ENCODE measurements at regions not wholly inside any gene's neighbourhood (a gene's known extent, or its start where the extent isn't known, plus 50 kb on each side); places are given as distances from the start of the nearest gene placed in this dataset.

DNA sequence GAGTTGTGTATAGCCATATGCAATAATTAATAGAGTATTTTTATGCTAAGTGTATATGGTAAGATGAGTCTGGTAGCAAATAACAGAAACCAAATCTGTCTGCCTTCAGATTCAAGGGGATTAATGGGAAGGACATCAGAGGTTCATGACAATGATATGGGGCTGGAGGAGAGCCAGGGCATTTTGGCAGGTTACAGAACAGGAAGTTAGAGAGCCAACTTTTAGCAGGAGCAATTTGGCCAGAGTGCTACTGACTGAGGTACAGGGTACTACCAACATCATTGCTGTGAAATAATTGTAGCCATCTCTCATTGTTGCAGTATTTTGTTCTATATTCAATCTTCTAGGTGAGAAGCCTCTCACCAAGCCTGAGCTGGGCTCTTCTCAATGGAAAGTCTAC is 210.9 kb upstream of the FAM47A start:
- no peaks in the 10 kb centered on the region for H3K79me2 ChIP-seq (ENCODE audit: insufficient read depth, low read depth, low read length)
- CTCF ChIA-PET (ENCODE audit: unreplicated experiment), result no interaction called here
- H3K4me1 ChIP-seq (ENCODE audit: insufficient read depth, low read length, poor library complexity, severe bottlenecking), result no peaks in the 10 kb centered on the region
- no peak for DNase-seq (ENCODE audit: low spot score)
- no peaks in the 10 kb centered on the region for H3K9me2 ChIP-seq (ENCODE audit: insufficient read depth, low read length)
- no peaks in the 10 kb centered on the region for H3K36me3 ChIP-seq (ENCODE audit: insufficient read depth, low read length)
- no peak overlapping the region for H2AFZ ChIP-seq (ENCODE audit: low read length)
- intact Hi-C loops (cut with micrococcal nuclease; ENCODE audit: unreplicated experiment), result no loop called here
- POLR2A ChIA-PET, result no interaction called here
- TF ChIP-seq, protein P1, sequence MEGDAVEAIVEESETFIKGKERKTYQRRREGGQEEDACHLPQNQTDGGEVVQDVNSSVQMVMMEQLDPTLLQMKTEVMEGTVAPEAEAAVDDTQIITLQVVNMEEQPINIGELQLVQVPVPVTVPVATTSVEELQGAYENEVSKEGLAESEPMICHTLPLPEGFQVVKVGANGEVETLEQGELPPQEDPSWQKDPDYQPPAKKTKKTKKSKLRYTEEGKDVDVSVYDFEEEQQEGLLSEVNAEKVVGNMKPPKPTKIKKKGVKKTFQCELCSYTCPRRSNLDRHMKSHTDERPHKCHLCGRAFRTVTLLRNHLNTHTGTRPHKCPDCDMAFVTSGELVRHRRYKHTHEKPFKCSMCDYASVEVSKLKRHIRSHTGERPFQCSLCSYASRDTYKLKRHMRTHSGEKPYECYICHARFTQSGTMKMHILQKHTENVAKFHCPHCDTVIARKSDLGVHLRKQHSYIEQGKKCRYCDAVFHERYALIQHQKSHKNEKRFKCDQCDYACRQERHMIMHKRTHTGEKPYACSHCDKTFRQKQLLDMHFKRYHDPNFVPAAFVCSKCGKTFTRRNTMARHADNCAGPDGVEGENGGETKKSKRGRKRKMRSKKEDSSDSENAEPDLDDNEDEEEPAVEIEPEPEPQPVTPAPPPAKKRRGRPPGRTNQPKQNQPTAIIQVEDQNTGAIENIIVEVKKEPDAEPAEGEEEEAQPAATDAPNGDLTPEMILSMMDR (conservative IDR thresholded peaks at IDR 0.05; ENCODE audit: low read length), result no peak
- TF ChIP-seq EZH2phosphoT487 (IDR thresholded peaks at IDR 0.05; ENCODE audit: borderline replicate concordance, low read depth, low read length), result no peak
- H3K4me3 ChIP-seq (ENCODE audit: low read depth, low read length, poor library complexity, severe bottlenecking), result no peak overlapping the region
- no peaks in the 10 kb centered on the region for H3K9me3 ChIP-seq (ENCODE audit: low read length)
- H3K27ac ChIP-seq (ENCODE audit: low read depth, low read length, poor library complexity, severe bottlenecking), result no peak overlapping the region
- no TSS peak for BruUV-seq (replicated peaks)
- H4K20me1 ChIP-seq (ENCODE audit: insufficient read depth, low read length), result no peaks in the 10 kb centered on the region
- no peak overlapping the region for H3K4me2 ChIP-seq (ENCODE audit: low read length)

- intact Hi-C loops (cut with micrococcal nuclease; ENCODE audit: unreplicated experiment), result no loop called here
- H3K4me2 ChIP-seq (ENCODE audit: low read length), result no peak overlapping the region
- no peaks in the 10 kb centered on the region for H3K9me2 ChIP-seq (ENCODE audit: insufficient read depth, low read length)
- CTCF ChIA-PET (ENCODE audit: unreplicated experiment), result no interaction called here
- no peak for DNase-seq (ENCODE audit: low spot score)
- H3K27ac ChIP-seq (ENCODE audit: low read depth, low read length, poor library complexity, severe bottlenecking), result no peak overlapping the region
- no TSS peak for BruUV-seq (replicated peaks)
- TF ChIP-seq, protein P1 (conservative IDR thresholded peaks at IDR 0.05; ENCODE audit: low read length), result no peak
- no peak for TF ChIP-seq EZH2phosphoT487 (IDR thresholded peaks at IDR 0.05; ENCODE audit: borderline replicate concordance, low read depth, low read length)
- POLR2A ChIA-PET, result no interaction called here
- no peaks in the 10 kb centered on the region for H3K79me2 ChIP-seq (ENCODE audit: insufficient read depth, low read depth, low read length)
- no peaks in the 10 kb centered on the region for H4K20me1 ChIP-seq (ENCODE audit: insufficient read depth, low read length)
- no peak overlapping the region for H2AFZ ChIP-seq (ENCODE audit: low read length)
- H3K36me3 ChIP-seq (ENCODE audit: insufficient read depth, low read length), result no peaks in the 10 kb centered on the region
- no peaks in the 10 kb centered on the region for H3K4me1 ChIP-seq (ENCODE audit: insufficient read depth, low read length, poor library complexity, severe bottlenecking)
- H3K4me3 ChIP-seq (ENCODE audit: low read depth, low read length, poor library complexity, severe bottlenecking), result no peak overlapping the region
- H3K9me3 ChIP-seq (ENCODE audit: low read length), result no peaks in the 10 kb centered on the region
Observed at GRCh38 chrX:34341814-34342213, 209.7 kb upstream of the FAM47A start.

- Histone ChIP-seq H3K9me2 (ENCODE audit: insufficient read depth, low read length) (no peaks in the 10 kb centered on the region), H3K9me3 (ENCODE audit: low read length) (no peaks in the 10 kb centered on the region), H3K4me2 (ENCODE audit: low read length) (no peak overlapping the region), H3K4me1 (ENCODE audit: insufficient read depth, low read length, poor library complexity, severe bottlenecking) (no peaks in the 10 kb centered on the region), H3K79me2 (ENCODE audit: insufficient read depth, low read depth, low read length) (no peaks in the 10 kb centered on the region), H3K27ac (ENCODE audit: low read depth, low read length, poor library complexity, severe bottlenecking) (no peak overlapping the region), H2AFZ (ENCODE audit: low read length) (no peak overlapping the region), H4K20me1 (ENCODE audit: insufficient read depth, low read length) (no peaks in the 10 kb centered on the region), H3K36me3 (ENCODE audit: insufficient read depth, low read length) (no peaks in the 10 kb centered on the region), H3K4me3 (ENCODE audit: low read depth, low read length, poor library complexity, severe bottlenecking) (no peak overlapping the region)
- DNase-seq (ENCODE audit: low spot score), result no peak
- TF ChIP-seq EZH2phosphoT487 (IDR thresholded peaks at IDR 0.05; ENCODE audit: borderline replicate concordance, low read depth, low read length), result no peak
- TF ChIP-seq, protein P1 (conservative IDR thresholded peaks at IDR 0.05; ENCODE audit: low read length), result peak; percentile 40; the same call in 1 of the 2 replicates
- no TSS peak for BruUV-seq (replicated peaks)
- intact Hi-C loops (cut with micrococcal nuclease; ENCODE audit: unreplicated experiment), result no loop called here
- ChIA-PET POLR2A (no interaction called here), CTCF (ENCODE audit: unreplicated experiment) (no interaction called here)
Observed at GRCh38 chrX:34341258-34341657, 209.1 kb upstream of the FAM47A start.

Measured in OCI-LY7 (cell line).